Uterus (tissue), 3 donors: ENCODE measurements at regions not wholly inside any gene's neighbourhood (a gene's known extent, or its start where the extent isn't known, plus 50 kb on each side); places are given as distances from the start of the nearest gene placed in this dataset.
"Not testable (repeated sequence)": the region's sequence is repeated elsewhere in the genome, so short reads cannot be mapped to it uniquely, and the experiment has no call there.

Experiments used
- DNase-seq, 2 donors: peaks; one replicate each; pipeline ENCODE4 v3.0.0-alpha.2; 2019 to 2020
- H3K27ac ChIP-seq, 2 donors: fragments of 200-600 bp; sonication (generic); 1 replicate in 1 of 2; 2 replicates in 1 of 2; pipeline ENCODE4 v1.5.1; 2016 to 2018
- H3K27me3 ChIP-seq, 2 donors: fragments of 200-600 bp; sonication (generic); one replicate each; pipeline ENCODE4 v1.5.1; 2018 to 2019; ENCODE audit warnings: control low read depth in 1 of 2
- H3K36me3 ChIP-seq, 2 donors: fragments of 200-600 bp; sonication (generic); one replicate each; pipeline ENCODE4 v1.5.1; 2019; ENCODE audit warnings: control low read depth in 1 of 2
- H3K4me1 ChIP-seq, 2 donors: fragments of 200-600 bp; sonication (generic); one replicate each; pipeline ENCODE4 v1.5.1; 2018 to 2019; ENCODE audit warnings: control low read depth in 1 of 2
- H3K4me3 ChIP-seq, 2 donors: fragments of 200-600 bp; sonication (generic); 1 replicate in 1 of 2; 2 replicates in 1 of 2; pipeline ENCODE4 v1.5.1; 2018 to 2019; ENCODE audit warnings: mild to moderate bottlenecking in 1 of 2
- H3K9me3 ChIP-seq, 2 donors: fragments of 200-600 bp; sonication (generic); one replicate each; pipeline ENCODE4 v1.5.1; 2019; ENCODE audit warnings: control low read depth in 1 of 2
- CTCF ChIP-seq, 4 experiments: fragments of 200-600 bp in 2 of 4; fragments of 450-650 bp in 2 of 4; sonication (generic) in 2 of 4; IDR thresholded peaks; one replicate each; pipeline ENCODE4 v1.5.1; 2016 to 2019; ENCODE audit warnings: antibody characterized with exemption in 4 of 4, mild to moderate bottlenecking in 2 of 4, moderate library complexity in 1 of 4
- POLR2A ChIP-seq, 2 donors: fragments of 450-650 bp; IDR thresholded peaks; one replicate each; pipeline ENCODE4 v1.6.1; 2016; ENCODE audit warnings: antibody characterized with exemption in 2 of 2, mild to moderate bottlenecking in 1 of 2, moderate library complexity in 1 of 2
- intact Hi-C: fragments of 100-400 bp; cut with DNase I; formaldehyde crosslinking; loops from one replicate; pipeline ENCODE4 v1.15.1; 2023; ENCODE audit warnings: low total_unique reads
- donor health status: DM: yes; HTN: yes; CAD: no.

DNA sequence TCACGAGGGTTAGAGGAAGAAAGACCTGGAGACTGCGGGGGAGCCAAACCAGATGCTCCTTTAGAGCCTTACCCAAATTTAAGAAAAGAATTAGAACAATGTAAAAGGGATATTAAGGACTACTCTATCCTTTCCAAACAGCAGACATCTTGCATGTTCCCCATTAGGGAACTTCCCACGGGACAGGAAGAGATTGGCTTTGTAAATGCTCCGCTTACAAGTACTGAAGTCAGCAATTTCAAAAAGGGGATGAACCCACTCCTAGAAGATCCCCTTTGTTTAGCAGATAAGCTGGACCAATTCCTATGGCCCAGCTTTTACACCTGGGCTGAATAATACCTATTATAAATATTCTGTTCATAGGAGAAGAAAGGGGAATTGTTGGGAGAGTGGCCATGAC is 74.2 kb downstream of the APOBEC1 start:
- Histone ChIP-seq H3K27me3 (no peaks in the 10 kb centered on the region), H3K27ac (no peak overlapping the region), H3K4me3 (no peak overlapping the region), H3K4me1 (no peaks in the 10 kb centered on the region), H3K9me3 (no peaks in the 10 kb centered on the region), H3K36me3 (no peaks in the 10 kb centered on the region)
- DNase-seq, result no peak
- no peak for TF ChIP-seq POLR2A (IDR thresholded peaks at IDR 0.05)
- no peak for TF ChIP-seq CTCF (IDR thresholded peaks at IDR 0.05)
- intact Hi-C loops, result no loop called here

- H3K9me3 ChIP-seq, DNase-seq, H3K4me3 ChIP-seq, H3K27me3 ChIP-seq, H3K36me3 ChIP-seq, H3K27ac ChIP-seq, H3K4me1 ChIP-seq, intact Hi-C loops: not testable (repeated sequence)
Observed at GRCh38 chr12:7590085-7590484, 75.6 kb downstream of the APOBEC1 start.

DNA sequence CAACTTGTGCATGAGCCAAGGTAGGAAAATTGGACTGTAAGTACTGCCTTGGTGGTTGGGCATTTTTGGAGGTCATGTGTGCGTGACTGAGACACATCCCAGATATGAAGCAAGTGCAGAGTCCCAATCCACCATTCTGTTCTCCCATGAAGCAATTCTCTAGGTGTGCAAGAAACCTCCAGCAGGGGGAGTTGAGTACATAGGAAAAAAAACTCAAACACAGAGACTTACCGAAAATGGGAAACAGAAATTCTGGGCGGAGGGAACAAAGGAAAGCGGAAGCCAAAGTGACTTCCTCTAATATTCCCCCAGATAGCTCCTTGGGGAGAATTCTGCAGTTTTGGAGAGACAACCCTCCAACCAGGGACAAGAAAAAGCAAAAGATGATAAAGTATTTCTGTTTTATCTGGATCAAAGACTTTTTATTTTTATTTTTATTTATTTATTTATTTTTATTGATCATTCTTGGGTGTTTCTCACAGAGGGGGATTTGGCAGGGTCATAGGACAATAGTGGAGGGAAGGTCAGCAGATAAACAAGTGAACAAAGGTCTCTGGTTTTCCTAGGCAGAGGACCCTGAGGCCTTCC is 76.9 kb downstream of the APOBEC1 start:
- H3K27ac ChIP-seq, H3K27me3 ChIP-seq, H3K4me3 ChIP-seq, intact Hi-C loops, H3K36me3 ChIP-seq, H3K9me3 ChIP-seq, H3K4me1 ChIP-seq: not testable (repeated sequence)
- peak in 1 of 2 donors; percentile 17 for DNase-seq
- TF ChIP-seq CTCF (IDR thresholded peaks at IDR 0.05), result peak in 2 of 4 experiments; percentile 22 to 27

GRCh38 chr12:7584137-7584536 is 80.6 kb upstream of the CD163 start:
- H3K9me3 ChIP-seq, intact Hi-C loops: not testable (repeated sequence)

GRCh38 chr12:7583471-7583870 is 79.9 kb upstream of the CD163 start:
- H3K27me3 ChIP-seq, result no peaks in the 10 kb centered on the region
- no peak overlapping the region for H3K27ac ChIP-seq
- H3K4me1 ChIP-seq, result no peaks in the 10 kb centered on the region
- no peak for DNase-seq
- no peak overlapping the region for H3K4me3 ChIP-seq
- H3K9me3 ChIP-seq, result no peaks in the 10 kb centered on the region
- TF ChIP-seq CTCF (IDR thresholded peaks at IDR 0.05) (no peak), POLR2A (IDR thresholded peaks at IDR 0.05) (no peak)
- no peaks in the 10 kb centered on the region for H3K36me3 ChIP-seq
- intact Hi-C loops, result no loop called here

More at GRCh38 chr12:7584137-7584536, 80.6 kb upstream of the CD163 start:
- not testable (repeated sequence) for DNase-seq, H3K27ac ChIP-seq, H3K4me3 ChIP-seq, H3K27me3 ChIP-seq, H3K36me3 ChIP-seq, H3K4me1 ChIP-seq

- H3K27me3 ChIP-seq, result no peaks in the 10 kb centered on the region
- no peak for TF ChIP-seq CTCF (IDR thresholded peaks at IDR 0.05)
- TF ChIP-seq POLR2A (IDR thresholded peaks at IDR 0.05), result no peak
- no peaks in the 10 kb centered on the region for H3K4me1 ChIP-seq
- no peaks in the 10 kb centered on the region for H3K9me3 ChIP-seq
- intact Hi-C loops, result no loop called here
- no peak overlapping the region for H3K27ac ChIP-seq
- H3K4me3 ChIP-seq, result no peak overlapping the region
- no peaks in the 10 kb centered on the region for H3K36me3 ChIP-seq
- no peak for DNase-seq
Observed at GRCh38 chr12:7582796-7583195, 79.2 kb upstream of the CD163 start.
